CD4-positive, alpha-beta T cell (primary cell): ENCODE measurements at regions not wholly inside any gene's neighbourhood (a gene's known extent, or its start where the extent isn't known, plus 50 kb on each side); places are given as distances from the start of the nearest gene placed in this dataset.

Experiments
- ATAC-seq: fragments of 200-7000 bp; cut with Tn5 transposase; one replicate; pipeline ENCODE4 v1.10.0; 2022; ENCODE audit warnings: mild to moderate bottlenecking; ENCODE audit not compliant: poor library complexity
- CTCF ChIA-PET: fragments of 350-600 bp; sonication (Branson Sonifier 250); formaldehyde crosslinking; loops from one replicate; lab custom pipeline; 2021; ENCODE audit warnings: antibody characterized with exemption, inconsistent platforms; lab: Charles Lee
- POLR2A ChIA-PET: fragments of 350-600 bp; sonication (Branson Sonifier 250); formaldehyde crosslinking; loops from one replicate; lab custom pipeline; 2021; ENCODE audit warnings: antibody characterized with exemption, inconsistent platforms; lab: Charles Lee
- DNase-seq, 14 experiments: peaks; one replicate each; pipeline ENCODE4 v3.0.0-alpha.2; 2013 to 2020; ENCODE audit warnings: mixed read lengths in 2 of 14
- H3K27ac ChIP-seq, 2 donors: one replicate each; pipeline versions ENCODE4 v1.5.1 to v1.7.0; 2013; ENCODE audit warnings: low read length in 2 of 2, low read depth in 1 of 2, mild to moderate bottlenecking in 1 of 2
- H3K27me3 ChIP-seq, 2 experiments: 1 replicate in 1 of 2; 2 replicates in 1 of 2; pipeline versions ENCODE4 v1.6.1 to v1.7.0; 2013; ENCODE audit warnings: low read length in 2 of 2, control low read depth in 1 of 2, mild to moderate bottlenecking in 1 of 2, moderate library complexity in 1 of 2; ENCODE audit not compliant: insufficient read depth in 2 of 2, control insufficient read depth in 1 of 2
- H3K36me3 ChIP-seq: one replicate; pipeline ENCODE4 v1.6.1; 2013; ENCODE audit warnings: low read length, control low read depth; ENCODE audit not compliant: insufficient read depth
- H3K4me1 ChIP-seq: one replicate; pipeline ENCODE4 v1.6.1; 2013; ENCODE audit warnings: low read length, control low read depth; ENCODE audit not compliant: insufficient read depth
- H3K4me3 ChIP-seq: one replicate; pipeline ENCODE4 v1.5.1; 2013; ENCODE audit warnings: mild to moderate bottlenecking, low read length, moderate library complexity
- H3K9me3 ChIP-seq, 2 experiments: 1 replicate in 1 of 2; 2 replicates in 1 of 2; pipeline versions ENCODE4 v1.6.1 to v1.7.0; 2013; ENCODE audit warnings: low read length in 2 of 2, mild to moderate bottlenecking in 2 of 2, control low read depth in 1 of 2, moderate library complexity in 1 of 2; ENCODE audit not compliant: control insufficient read depth in 1 of 2, insufficient read depth in 1 of 2
- H3K27ac Mint-ChIP-seq: one replicate; pipeline ENCODE4 v1.8.0; 2020; ENCODE audit warnings: mixed read lengths
- H3K27me3 Mint-ChIP-seq: one replicate; pipeline ENCODE4 v1.8.0; 2021; ENCODE audit warnings: mixed read lengths
- H3K36me3 Mint-ChIP-seq: one replicate; pipeline ENCODE4 v1.8.0; 2021; ENCODE audit warnings: low read depth, mixed read lengths
- H3K4me1 Mint-ChIP-seq: one replicate; pipeline ENCODE4 v1.8.0; 2021; ENCODE audit warnings: low read depth, mixed read lengths
- H3K4me3 Mint-ChIP-seq: one replicate; pipeline ENCODE4 v1.8.0; 2020; ENCODE audit warnings: mild to moderate bottlenecking, mixed read lengths
- H3K9me3 Mint-ChIP-seq: one replicate; pipeline ENCODE4 v1.8.0; 2020; ENCODE audit warnings: mixed read lengths
- CTCF ChIP-seq: fragments of 200-600 bp; IDR thresholded peaks from one replicate; pipeline ENCODE4 v1.8.0; 2022; ENCODE audit warnings: antibody characterized with exemption, mild to moderate bottlenecking
- intact Hi-C, 2 experiments: fragments of 100-400 bp; cut with DNase I in 1 of 2; cut with micrococcal nuclease in 1 of 2; formaldehyde crosslinking; loops; one replicate each; pipeline versions ENCODE4 v1.15.1 to v1.9.0; 2023 to 2025; cut with DNase I, micrococcal nuclease

- TF ChIP-seq CTCF: no peak
- no peak overlapping the region for H3K4me3 ChIP-seq
- no peaks in the 10 kb centered on the region for H3K27me3 Mint-ChIP-seq
- no peaks in the 10 kb centered on the region for H3K36me3 Mint-ChIP-seq
- no peak for DNase-seq
- H3K4me3 Mint-ChIP-seq: no peak overlapping the region
- no peak for ATAC-seq
- H3K4me1 Mint-ChIP-seq: no peaks in the 10 kb centered on the region
- no peaks in the 10 kb centered on the region for H3K4me1 ChIP-seq
- POLR2A ChIA-PET: no interaction called here
- no peaks in the 10 kb centered on the region for H3K36me3 ChIP-seq
- no peaks in the 10 kb centered on the region for H3K9me3 Mint-ChIP-seq
- H3K27ac Mint-ChIP-seq: no peak overlapping the region
- H3K9me3 ChIP-seq: no peaks in the 10 kb centered on the region
- CTCF ChIA-PET: no interaction called here
- H3K27me3 ChIP-seq: no peaks in the 10 kb centered on the region
- intact Hi-C loops: no loop called here
- H3K27ac ChIP-seq: no peak overlapping the region
These were observed 369.0 kb upstream of the CCDC54 start for GRCh38 chr3:107008213-107008612.

GRCh38 chr3:107013641-107014040 is 363.6 kb upstream of the CCDC54 start:
- DNase-seq (no peak), ATAC-seq (no peak)
- CTCF ChIA-PET: interaction anchor here (0.7 kb wide), 1 partner anchor 315 kb away, joined by 3 read pairs; no protein-coding TSS in a partner anchor
- Histone ChIP-seq H3K4me3 (no peak overlapping the region), H3K27ac (no peak overlapping the region), H3K36me3 (no peaks in the 10 kb centered on the region), H3K9me3 (no peaks in the 10 kb centered on the region), H3K27me3 (no peaks in the 10 kb centered on the region), H3K4me1 (no peaks in the 10 kb centered on the region)
- TF ChIP-seq CTCF: no peak
- POLR2A ChIA-PET: no interaction called here
- intact Hi-C loops: no loop called here
- H3K27ac Mint-ChIP-seq: no peak overlapping the region
- H3K4me1 Mint-ChIP-seq: no peaks in the 10 kb centered on the region
- H3K27me3 Mint-ChIP-seq: no peaks in the 10 kb centered on the region
- no peak overlapping the region for H3K4me3 Mint-ChIP-seq
- no peaks in the 10 kb centered on the region for H3K36me3 Mint-ChIP-seq
- H3K9me3 Mint-ChIP-seq: peaks cover 7% of the 10 kb centered on the region

- ATAC-seq (no peak), DNase-seq (no peak)
- TF ChIP-seq CTCF: no peak
- Mint-ChIP-seq H3K4me1 (no peaks in the 10 kb centered on the region), H3K27me3 (peaks cover 16% of the 10 kb centered on the region), H3K27ac (no peak overlapping the region), H3K4me3 (no peak overlapping the region), H3K9me3 (peaks cover 3% of the 10 kb centered on the region), H3K36me3 (no peaks in the 10 kb centered on the region)
- intact Hi-C loops: no loop called here
- CTCF ChIA-PET: no interaction called here
- Histone ChIP-seq H3K36me3 (no peaks in the 10 kb centered on the region), H3K4me3 (no peak overlapping the region), H3K4me1 (no peaks in the 10 kb centered on the region), H3K27ac (no peak overlapping the region), H3K9me3 (no peaks in the 10 kb centered on the region), H3K27me3 (no peaks in the 10 kb centered on the region)
- POLR2A ChIA-PET: no interaction called here
These were observed 352.6 kb upstream of the CCDC54 start for GRCh38 chr3:107024551-107025026.
